ENCODE measurements at regions not wholly inside any gene's neighbourhood (a gene's known extent, or its start where the extent isn't known, plus 50 kb on each side); places are given as distances from the start of the nearest gene placed in this dataset.
"Not testable (repeated sequence)": the region's sequence is repeated elsewhere in the genome, so short reads cannot be mapped to it uniquely, and the experiment has no call there.

DNA sequence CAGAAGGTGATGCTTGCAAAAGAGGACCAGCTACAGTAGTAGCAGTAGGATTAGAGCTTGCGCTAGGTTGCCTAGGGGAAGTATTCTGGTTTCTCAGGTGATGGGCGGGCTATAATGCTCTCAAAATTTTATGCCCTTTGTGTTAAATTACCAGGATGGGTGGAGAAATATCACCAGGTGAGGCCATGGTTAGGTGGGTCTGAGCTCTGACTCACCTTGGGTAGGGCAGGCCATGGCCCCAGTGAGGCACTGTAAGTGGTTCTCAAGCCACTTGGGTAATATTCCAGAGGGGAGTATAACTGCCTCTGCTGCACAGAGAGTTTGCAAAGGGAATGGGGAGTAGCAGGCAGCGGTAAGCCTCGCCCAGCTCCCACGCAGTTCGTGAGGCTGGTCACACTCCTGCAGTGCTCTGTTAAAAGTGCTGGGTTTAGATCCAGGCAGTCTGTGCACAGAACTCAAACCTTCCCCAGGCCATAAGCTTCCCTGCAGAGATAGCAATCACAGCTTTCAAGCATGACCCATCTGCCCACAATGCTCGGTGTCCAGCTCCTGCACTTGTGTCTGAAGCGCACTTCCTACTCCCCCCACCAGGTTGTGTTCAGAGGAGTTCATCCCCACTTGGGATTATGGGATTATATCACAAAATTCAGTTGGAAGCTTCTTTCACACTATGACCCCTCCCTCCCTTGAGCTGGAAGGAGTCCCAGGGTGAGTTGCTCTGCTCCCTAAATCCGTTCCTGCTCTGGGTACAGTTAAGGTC lies 575.0 kb downstream of the CHSY3 start:
- DNase-seq (ENCODE audit: low spot score): no peak

GRCh38 chr5:130476325-130476724 lies 572.1 kb downstream of the CHSY3 start:
- DNase-seq (ENCODE audit: low spot score): no peak

DNA sequence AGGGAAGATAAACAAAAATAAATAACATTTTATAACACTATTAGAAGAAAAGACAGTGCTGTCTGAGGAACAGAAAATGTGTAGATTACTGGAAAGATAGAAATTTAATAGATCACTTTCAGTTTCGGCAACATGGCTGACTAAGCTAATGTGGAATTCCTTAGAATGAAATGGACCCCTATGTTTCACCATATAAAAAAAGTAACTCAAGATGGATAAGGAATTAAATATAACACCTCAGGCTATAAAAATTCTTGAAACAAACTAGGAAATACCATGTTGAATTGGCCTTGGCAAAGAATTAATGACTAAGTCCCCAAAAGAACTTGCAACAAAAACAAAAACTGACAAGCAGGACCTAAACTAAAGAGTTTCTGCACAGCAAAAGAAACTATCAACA lies 558.3 kb downstream of the CHSY3 start:
- no peak for DNase-seq (ENCODE audit: low spot score)

GRCh38 chr5:130455175-130455574 lies 550.9 kb downstream of the CHSY3 start:
- no peak for DNase-seq (ENCODE audit: low spot score)

GRCh38 chr5:130452744-130453143 lies 548.5 kb downstream of the CHSY3 start:
- no peak for DNase-seq (ENCODE audit: low spot score)

- no peak for DNase-seq (ENCODE audit: low spot score)
Observed at GRCh38 chr5:130436430-130436829, 532.2 kb downstream of the CHSY3 start.

DNA sequence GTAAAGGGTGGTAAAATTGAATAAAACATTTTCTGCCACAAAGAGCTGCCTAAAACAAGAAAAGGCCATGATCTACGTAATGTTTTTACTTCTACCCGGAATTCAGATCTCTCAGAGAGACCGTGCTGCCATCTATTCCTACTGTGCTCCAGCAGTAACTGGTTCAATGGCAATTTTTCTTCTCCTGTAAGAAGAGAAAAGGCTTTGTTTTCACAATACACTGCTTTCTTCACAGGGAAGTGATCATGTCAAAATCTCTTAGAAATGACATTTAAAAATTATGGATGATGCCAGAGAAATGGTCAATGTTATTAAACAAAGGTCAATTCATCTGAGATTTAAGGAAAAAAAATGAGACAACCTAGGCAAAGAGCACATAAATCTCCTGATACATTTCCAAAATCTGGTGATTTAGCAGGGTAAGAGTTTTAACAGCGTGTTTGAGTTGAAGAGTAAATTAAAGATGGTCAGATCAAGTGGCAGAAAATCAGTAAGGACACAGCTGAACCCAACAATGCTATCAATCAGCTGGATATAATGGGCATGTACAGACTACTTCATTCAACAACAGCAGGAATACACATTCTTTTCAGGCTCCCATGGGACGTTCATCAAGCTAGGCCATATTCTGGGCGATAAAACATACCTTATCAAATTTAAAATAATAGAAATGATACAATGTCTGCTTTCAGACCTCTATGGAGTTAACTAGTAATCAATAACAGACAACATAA lies 523.1 kb downstream of the CHSY3 start:
- no peak for DNase-seq (ENCODE audit: low spot score)

- no peak for DNase-seq (ENCODE audit: low spot score)
Observed at GRCh38 chr5:130425424-130425823, 521.2 kb downstream of the CHSY3 start.

GRCh38 chr5:130424341-130424740 lies 520.1 kb downstream of the CHSY3 start:
- DNase-seq (ENCODE audit: low spot score): no peak

GRCh38 chr5:130402906-130403305 lies 498.6 kb downstream of the CHSY3 start:
- DNase-seq (ENCODE audit: low spot score): no peak

- no peak for DNase-seq (ENCODE audit: low spot score)
Observed at GRCh38 chr5:130400091-130400490, 495.8 kb downstream of the CHSY3 start.

DNA sequence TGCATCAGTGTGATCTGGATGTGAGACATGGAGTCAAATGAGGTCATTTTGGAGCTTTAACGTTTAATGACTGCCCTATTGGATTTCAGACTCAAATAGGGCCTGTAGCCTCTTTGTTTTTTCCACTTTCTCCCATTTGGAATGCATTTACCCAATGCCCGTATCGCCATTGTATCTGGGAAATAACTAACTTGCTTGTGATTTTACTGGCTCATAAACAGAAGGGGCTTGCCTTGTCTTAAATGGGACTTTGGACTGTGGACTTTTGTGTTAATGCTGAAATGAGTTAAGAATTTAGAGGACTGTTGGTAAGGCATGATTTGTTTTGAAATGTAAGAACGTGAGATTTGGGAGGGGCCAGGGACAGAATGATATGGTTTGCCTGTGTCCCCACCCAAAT lies 494.6 kb downstream of the CHSY3 start:
- DNase-seq (ENCODE audit: low spot score): no peak

DNA sequence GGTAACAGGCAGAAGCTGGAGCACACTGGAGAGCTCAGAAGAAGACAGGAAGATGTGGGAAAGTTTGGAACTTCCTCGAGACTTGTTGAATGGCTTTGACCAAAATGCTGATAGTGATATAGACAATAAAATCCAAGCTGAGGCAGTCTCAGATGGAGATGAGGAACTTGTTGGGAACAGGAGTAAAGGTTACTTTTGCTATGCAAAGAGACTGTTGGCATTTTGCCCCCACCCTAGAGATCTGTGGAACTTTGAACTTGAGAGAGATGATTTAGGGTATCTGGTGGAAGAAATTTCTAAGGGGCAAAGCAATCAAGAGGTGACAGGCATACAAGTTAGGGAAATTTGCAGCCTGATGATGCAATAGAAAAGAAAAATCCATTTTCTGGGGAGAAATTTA lies 493.5 kb downstream of the CHSY3 start:
- not testable (repeated sequence) for DNase-seq (ENCODE audit: low spot score)

- no peak for DNase-seq (ENCODE audit: low spot score)
Observed at GRCh38 chr5:130397132-130397531, 492.9 kb downstream of the CHSY3 start.

- not testable (repeated sequence) for DNase-seq (ENCODE audit: low spot score)
Observed at GRCh38 chr5:130391727-130392264, 487.5 kb downstream of the CHSY3 start.

DNA sequence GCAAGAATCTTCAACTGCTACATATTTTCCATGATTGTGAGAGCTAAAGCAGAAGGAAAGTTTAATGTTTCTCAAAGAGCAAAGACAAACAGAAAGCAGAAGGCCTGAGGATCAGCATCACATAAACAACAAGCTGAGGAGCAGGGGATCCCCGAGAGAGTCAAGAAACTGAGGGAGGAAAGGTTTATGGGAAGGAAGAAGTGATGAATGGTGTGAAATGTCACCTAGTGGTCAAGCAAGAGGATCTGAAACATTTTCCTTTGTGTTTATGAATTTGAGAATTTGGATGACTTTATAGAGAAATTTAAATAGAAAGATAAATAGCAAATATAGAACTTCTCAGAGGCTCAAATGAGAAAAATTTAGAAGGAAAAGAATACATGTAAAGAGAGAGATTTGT lies 481.9 kb downstream of the CHSY3 start:
- DNase-seq (ENCODE audit: low spot score): no peak

- no peak for DNase-seq (ENCODE audit: low spot score)
Observed at GRCh38 chr5:130385656-130386055, 481.4 kb downstream of the CHSY3 start.

GRCh38 chr5:130365956-130366355 lies 461.7 kb downstream of the CHSY3 start:
- no peak for DNase-seq (ENCODE audit: low spot score)

DNA sequence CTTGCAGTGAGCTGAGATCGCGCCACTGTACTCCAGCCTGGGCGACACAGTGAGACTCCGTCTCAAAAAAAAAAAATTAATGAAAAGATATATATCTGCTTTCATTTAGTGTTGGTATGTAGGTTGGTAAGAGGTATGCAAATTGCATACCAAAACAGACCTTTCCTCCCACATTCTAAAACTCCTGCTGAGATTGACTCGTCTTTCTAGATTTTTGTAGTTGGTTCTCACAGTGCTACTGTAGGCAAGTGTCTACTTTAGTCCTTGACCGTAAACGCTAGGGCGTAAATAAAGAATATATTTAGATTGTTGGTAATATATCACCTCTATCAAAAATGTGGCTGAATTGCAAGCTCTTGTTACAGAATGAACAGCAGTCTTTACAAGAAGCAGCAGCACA lies 445.9 kb downstream of the CHSY3 start:
- no peak for DNase-seq (ENCODE audit: low spot score)

GRCh38 chr5:130337179-130337888 lies 433.1 kb downstream of the CHSY3 start:
- no peak for DNase-seq (ENCODE audit: low spot score)

- DNase-seq (ENCODE audit: low spot score): no peak
Observed at GRCh38 chr5:130335117-130335516, 430.9 kb downstream of the CHSY3 start.

DNA sequence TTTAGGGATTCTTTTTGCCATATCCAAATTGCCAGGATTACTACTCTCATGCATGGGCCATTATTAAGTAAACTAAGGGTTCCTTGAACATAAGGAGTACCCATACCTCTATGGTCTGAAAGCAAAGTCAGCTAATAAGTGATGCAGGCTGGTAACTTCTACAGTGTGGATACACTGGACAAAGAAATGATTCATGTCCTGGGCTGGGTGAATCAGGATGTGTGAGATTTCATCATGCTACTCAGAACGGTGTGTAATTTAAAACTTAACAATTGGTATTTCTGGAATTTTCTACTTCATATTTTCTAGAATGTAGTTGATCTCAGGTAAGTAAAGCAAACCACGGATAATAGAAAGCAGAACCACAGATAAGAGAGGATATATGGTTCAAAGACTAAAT lies 428.8 kb downstream of the CHSY3 start:
- no peak for DNase-seq (ENCODE audit: low spot score)

GRCh38 chr5:130331332-130331731 lies 427.1 kb downstream of the CHSY3 start:
- no peak for DNase-seq (ENCODE audit: low spot score)

Measured in CD4-positive, alpha-beta T cell treated with Interleukin-15 for 4 hours (primary cell).